HCT116 (cell line): ENCODE measurements at regions not wholly inside any gene's neighbourhood (a gene's known extent, or its start where the extent isn't known, plus 50 kb on each side); places are given as distances from the start of the nearest gene placed in this dataset.

Experiments used
- ATAC-seq: fragments of 200-7000 bp; cut with Tn5 transposase; 2 replicates; pipeline ENCODE4 v1.9.1; 2020; ENCODE audit warnings: mild to moderate bottlenecking, moderate library complexity
- BruUV-seq: library from RNA; stranded (reverse); fragments of 400-500 nt; replicated peaks from 2 replicates; lab custom pipeline; 2021; lab: Mats Ljungman, UMichigan
- CTCF ChIA-PET: fragments of 300-600 bp; sonication (Branson Sonifier 250); formaldehyde crosslinking; loops from one replicate; lab custom pipeline; 2021; ENCODE audit warnings: antibody characterized with exemption; lab: Charles Lee
- POLR2A ChIA-PET: fragments of 300-600, 350-600 bp; sonication (Branson Sonifier 250); formaldehyde crosslinking; loops from one replicate; lab custom pipeline; 2021; ENCODE audit warnings: antibody characterized with exemption; lab: Charles Lee
- RAD21 ChIA-PET, 2 experiments: fragments of 300-600 bp; sonication (Branson Sonifier 250); formaldehyde crosslinking; loops; one replicate each; lab custom pipeline; 2023; ENCODE audit warnings: low total read pairs in 2 of 2; ENCODE audit not compliant: uncharacterized antibody in 2 of 2, unreplicated experiment in 2 of 2, low non-redundant PET in 1 of 2; lab: Charles Lee
- DNase-seq: peaks from one replicate; pipeline ENCODE4 v3.0.0-alpha.2; 2010; ENCODE audit warnings: low read depth, low spot score
- H2AFZ ChIP-seq: fragments of 200-600 bp; shearing (Covaris generic), sonication (generic); 2 replicates; pipeline ENCODE4 v1.6.1; 2017; ENCODE audit warnings: low read depth, mixed run types, mixed read lengths, antibody characterized with exemption, low read length; ENCODE audit not compliant: poor library complexity, severe bottlenecking
- H3K27ac ChIP-seq: 2 replicates; pipeline ENCODE4 v1.5.1; 2012; ENCODE audit warnings: low read depth, low read length
- H3K27me3 ChIP-seq: fragments of 200-600 bp; sonication (generic); 2 replicates; pipeline ENCODE4 v1.6.1; 2016; ENCODE audit warnings: mixed run types, low read length, mixed read lengths; ENCODE audit not compliant: insufficient read depth
- H3K36me3 ChIP-seq, 2 experiments: fragments of 200-500 bp in 1 of 2; fragments of 200-600 bp in 1 of 2; sonication (Bioruptor generic) in 1 of 2; sonication (generic) in 1 of 2; 2 replicates each; pipeline versions ENCODE4 v1.5.1 to v1.6.1; 2014 to 2016; ENCODE audit warnings: low read length in 2 of 2, inconsistent platforms in 1 of 2, mixed read lengths in 1 of 2, mixed run types in 1 of 2; ENCODE audit not compliant: insufficient read depth in 2 of 2, control insufficient read depth in 1 of 2
- H3K4me1 ChIP-seq, 2 experiments: fragments of 200-600 bp in 1 of 2; sonication (generic) in 1 of 2; 2 replicates each; pipeline versions ENCODE4 v1.5.1 to v1.6.1; 2012 to 2017; ENCODE audit warnings: low read length in 2 of 2, inconsistent platforms in 1 of 2, mild to moderate bottlenecking in 1 of 2, mixed read lengths in 1 of 2, mixed run types in 1 of 2, moderate library complexity in 1 of 2; ENCODE audit not compliant: insufficient read depth in 2 of 2, control insufficient read depth in 1 of 2
- H3K4me2 ChIP-seq: fragments of 200-600 bp; sonication (generic); 2 replicates; pipeline ENCODE4 v1.6.1; 2017; ENCODE audit warnings: mixed run types, low read length, mixed read lengths
- H3K4me3 ChIP-seq, 2 experiments: fragments of 200-600 bp in 1 of 2; sonication (generic) in 1 of 2; replicated peaks in 1 of 2; 2 replicates each; pipeline ENCODE4 v1.5.1; 2011 to 2016; ENCODE audit warnings: low read length in 2 of 2, control low read depth in 1 of 2, low read depth in 1 of 2, mild to moderate bottlenecking in 1 of 2, mixed read lengths in 1 of 2, mixed run types in 1 of 2
- H3K79me2 ChIP-seq: fragments of 200-600 bp; sonication (generic); 2 replicates; pipeline ENCODE4 v1.6.1; 2017; ENCODE audit warnings: mild to moderate bottlenecking, mixed run types, low read length, moderate library complexity, mixed read lengths; ENCODE audit not compliant: insufficient read depth
- H3K9ac ChIP-seq: fragments of 200-600 bp; sonication (generic); 2 replicates; pipeline ENCODE4 v1.6.1; 2016; ENCODE audit warnings: low read length, mixed read lengths
- H3K9me2 ChIP-seq: fragments of 200-600 bp; sonication (generic), shearing (Covaris generic); 2 replicates; pipeline ENCODE4 v1.6.1; 2017; ENCODE audit warnings: mixed run types, mild to moderate bottlenecking, moderate library complexity; ENCODE audit not compliant: insufficient read depth
- H3K9me3 ChIP-seq, 2 experiments: fragments of 200-500 bp in 1 of 2; fragments of 200-600 bp in 1 of 2; sonication (Bioruptor generic) in 1 of 2; sonication (generic) in 1 of 2; 2 replicates each; pipeline ENCODE4 v1.6.1; 2014 to 2017; ENCODE audit warnings: low read length in 2 of 2, mixed read lengths in 2 of 2, inconsistent platforms in 1 of 2, low read depth in 1 of 2, mild to moderate bottlenecking in 1 of 2, mixed run types in 1 of 2, moderate library complexity in 1 of 2; ENCODE audit not compliant: control insufficient read depth in 1 of 2, insufficient read depth in 1 of 2
- H4K20me1 ChIP-seq: fragments of 200-600 bp; sonication (generic), shearing (Covaris generic); 2 replicates; pipeline ENCODE4 v1.6.1; 2017; ENCODE audit warnings: mixed run types, mild to moderate bottlenecking, moderate library complexity; ENCODE audit not compliant: insufficient read depth
- CBX3 ChIP-seq: IDR thresholded peaks from 2 replicates; pipeline ENCODE4 v1.6.1; 2012; ENCODE audit warnings: low read depth
- EGR1 ChIP-seq: IDR thresholded peaks from 2 replicates; pipeline ENCODE4 v1.6.1; 2012; ENCODE audit warnings: low read depth
- EZH2phosphoT487 ChIP-seq: fragments of 200-600 bp; IDR thresholded peaks from 2 replicates; pipeline ENCODE4 v1.6.1; 2018; ENCODE audit warnings: antibody characterized with exemption, borderline replicate concordance
- JUND ChIP-seq: IDR thresholded peaks from 2 replicates; pipeline ENCODE4 v1.6.1; 2012
- POLR2A ChIP-seq: IDR thresholded peaks from 2 replicates; pipeline ENCODE4 v1.7.0; 2011; ENCODE audit warnings: borderline replicate concordance; ENCODE audit not compliant: insufficient read depth, insufficient read length; ENCODE audit errors: extremely low read depth
- POLR2AphosphoS5 ChIP-seq: IDR thresholded peaks from 2 replicates; pipeline ENCODE4 v1.6.1; 2011; ENCODE audit warnings: mild to moderate bottlenecking, low read depth, low read length, moderate library complexity
- TCF7L2 ChIP-seq: IDR thresholded peaks from 2 replicates; pipeline ENCODE4 v1.7.0; 2011; ENCODE audit warnings: borderline replicate concordance, inconsistent platforms; ENCODE audit not compliant: insufficient read depth, insufficient read length; ENCODE audit errors: extremely low read depth
- ZNF274 ChIP-seq: fragments of 200-500 bp; sonication (Bioruptor generic); IDR thresholded peaks from 2 replicates; pipeline ENCODE4 v1.6.1; 2014; ENCODE audit warnings: mild to moderate bottlenecking, low read depth, low read length, inconsistent platforms
- intact Hi-C: fragments of 100-400 bp; cut with micrococcal nuclease; formaldehyde crosslinking; loops from 2 replicates; pipeline ENCODE4 v1.10.0; 2022
- TF ChIP-seq, protein P1 (sequence below): IDR thresholded peaks from 2 replicates; pipeline ENCODE4 v1.6.1; 2012; ENCODE audit warnings: low read depth
- TF ChIP-seq, protein P2 (sequence below): IDR thresholded peaks from 2 replicates; pipeline ENCODE4 v1.6.1; 2012

DNA sequence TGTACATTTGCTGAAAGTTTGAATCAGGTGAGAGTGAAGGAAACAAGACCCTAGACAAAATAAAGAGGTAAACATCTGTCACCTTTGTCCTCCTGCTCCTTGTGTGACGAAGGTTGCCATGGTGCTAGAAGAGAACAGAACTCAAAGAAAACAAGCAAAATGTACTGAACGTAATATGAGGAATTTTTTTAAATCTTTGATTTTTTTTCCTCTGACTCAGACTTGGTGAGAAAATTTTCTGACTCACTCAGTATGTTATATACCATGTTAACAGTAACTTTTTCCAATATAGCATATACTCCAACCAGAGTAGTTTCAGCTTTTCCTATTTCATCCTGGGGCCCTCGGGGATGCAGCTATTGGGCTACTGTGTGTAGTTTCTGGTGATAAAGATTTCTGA, 2114.6 kb upstream of the PIK3C3 start:
- H3K4me2 ChIP-seq: no peak overlapping the region
- DNase-seq: no peak
- peaks cover 0 to 10% of the 10 kb centered on the region in 2 experiments; a peak in 1 of 4 replicates for H3K4me1 ChIP-seq
- H3K79me2 ChIP-seq: no peaks in the 10 kb centered on the region
- TF ChIP-seq POLR2A (no peak), EZH2phosphoT487 (no peak), JUND (no peak), POLR2AphosphoS5 (no peak), ZNF274 (no peak), TCF7L2 (no peak), CBX3 (no peak), EGR1 (no peak)
- TF ChIP-seq, protein P1, sequence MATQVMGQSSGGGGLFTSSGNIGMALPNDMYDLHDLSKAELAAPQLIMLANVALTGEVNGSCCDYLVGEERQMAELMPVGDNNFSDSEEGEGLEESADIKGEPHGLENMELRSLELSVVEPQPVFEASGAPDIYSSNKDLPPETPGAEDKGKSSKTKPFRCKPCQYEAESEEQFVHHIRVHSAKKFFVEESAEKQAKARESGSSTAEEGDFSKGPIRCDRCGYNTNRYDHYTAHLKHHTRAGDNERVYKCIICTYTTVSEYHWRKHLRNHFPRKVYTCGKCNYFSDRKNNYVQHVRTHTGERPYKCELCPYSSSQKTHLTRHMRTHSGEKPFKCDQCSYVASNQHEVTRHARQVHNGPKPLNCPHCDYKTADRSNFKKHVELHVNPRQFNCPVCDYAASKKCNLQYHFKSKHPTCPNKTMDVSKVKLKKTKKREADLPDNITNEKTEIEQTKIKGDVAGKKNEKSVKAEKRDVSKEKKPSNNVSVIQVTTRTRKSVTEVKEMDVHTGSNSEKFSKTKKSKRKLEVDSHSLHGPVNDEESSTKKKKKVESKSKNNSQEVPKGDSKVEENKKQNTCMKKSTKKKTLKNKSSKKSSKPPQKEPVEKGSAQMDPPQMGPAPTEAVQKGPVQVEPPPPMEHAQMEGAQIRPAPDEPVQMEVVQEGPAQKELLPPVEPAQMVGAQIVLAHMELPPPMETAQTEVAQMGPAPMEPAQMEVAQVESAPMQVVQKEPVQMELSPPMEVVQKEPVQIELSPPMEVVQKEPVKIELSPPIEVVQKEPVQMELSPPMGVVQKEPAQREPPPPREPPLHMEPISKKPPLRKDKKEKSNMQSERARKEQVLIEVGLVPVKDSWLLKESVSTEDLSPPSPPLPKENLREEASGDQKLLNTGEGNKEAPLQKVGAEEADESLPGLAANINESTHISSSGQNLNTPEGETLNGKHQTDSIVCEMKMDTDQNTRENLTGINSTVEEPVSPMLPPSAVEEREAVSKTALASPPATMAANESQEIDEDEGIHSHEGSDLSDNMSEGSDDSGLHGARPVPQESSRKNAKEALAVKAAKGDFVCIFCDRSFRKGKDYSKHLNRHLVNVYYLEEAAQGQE: no peak
- TF ChIP-seq, protein P2, sequence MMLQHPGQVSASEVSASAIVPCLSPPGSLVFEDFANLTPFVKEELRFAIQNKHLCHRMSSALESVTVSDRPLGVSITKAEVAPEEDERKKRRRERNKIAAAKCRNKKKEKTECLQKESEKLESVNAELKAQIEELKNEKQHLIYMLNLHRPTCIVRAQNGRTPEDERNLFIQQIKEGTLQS: no peak
- H4K20me1 ChIP-seq: no peaks in the 10 kb centered on the region
- no peak overlapping the region for H2AFZ ChIP-seq
- H3K27me3 ChIP-seq: no peaks in the 10 kb centered on the region
- no peak for ATAC-seq
- intact Hi-C loops: no loop called here
- ChIA-PET POLR2A (no interaction called here), CTCF (no interaction called here), RAD21 (no interaction called here)
- no peak overlapping the region for H3K9ac ChIP-seq
- H3K4me3 ChIP-seq: no peak overlapping the region
- BruUV-seq: no TSS peak
- H3K36me3 ChIP-seq: no peaks in the 10 kb centered on the region
- no peak overlapping the region for H3K27ac ChIP-seq
- no peaks in the 10 kb centered on the region for H3K9me3 ChIP-seq
- no peaks in the 10 kb centered on the region for H3K9me2 ChIP-seq
